Transverse colon (tissue), 4 donors: ENCODE measurements at regions not wholly inside any gene's neighbourhood (a gene's known extent, or its start where the extent isn't known, plus 50 kb on each side); places are given as distances from the start of the nearest gene placed in this dataset.

Experiments
- EP300 ChIP-seq: sonication (generic); formaldehyde crosslinking; IDR thresholded peaks from one replicate; pipeline ENCODE4 v1.6.1; 2017; ENCODE audit warnings: antibody characterized with exemption, low read depth
- POLR2A ChIP-seq: fragments of 450-650 bp; IDR thresholded peaks from one replicate; pipeline ENCODE4 v1.6.1; 2016; ENCODE audit warnings: antibody characterized with exemption, mild to moderate bottlenecking, moderate library complexity
- POLR2AphosphoS5 ChIP-seq, 3 donors: sonication (generic); formaldehyde crosslinking; IDR thresholded peaks; one replicate each; pipeline ENCODE4 v1.6.1; 2016; ENCODE audit warnings: antibody characterized with exemption in 3 of 3
- TF ChIP-seq, protein P1 (sequence below), 5 experiments: fragments of 200-600 bp in 3 of 5; fragments of 450-650 bp in 2 of 5; sonication (generic) in 3 of 5; IDR thresholded peaks; 1 replicate in 2 of 5; 2 replicates in 3 of 5; pipeline ENCODE4 v1.5.1; 2016 to 2017; ENCODE audit warnings: antibody characterized with exemption in 5 of 5, inconsistent platforms in 3 of 5, mild to moderate bottlenecking in 2 of 5, moderate library complexity in 1 of 5

DNA sequence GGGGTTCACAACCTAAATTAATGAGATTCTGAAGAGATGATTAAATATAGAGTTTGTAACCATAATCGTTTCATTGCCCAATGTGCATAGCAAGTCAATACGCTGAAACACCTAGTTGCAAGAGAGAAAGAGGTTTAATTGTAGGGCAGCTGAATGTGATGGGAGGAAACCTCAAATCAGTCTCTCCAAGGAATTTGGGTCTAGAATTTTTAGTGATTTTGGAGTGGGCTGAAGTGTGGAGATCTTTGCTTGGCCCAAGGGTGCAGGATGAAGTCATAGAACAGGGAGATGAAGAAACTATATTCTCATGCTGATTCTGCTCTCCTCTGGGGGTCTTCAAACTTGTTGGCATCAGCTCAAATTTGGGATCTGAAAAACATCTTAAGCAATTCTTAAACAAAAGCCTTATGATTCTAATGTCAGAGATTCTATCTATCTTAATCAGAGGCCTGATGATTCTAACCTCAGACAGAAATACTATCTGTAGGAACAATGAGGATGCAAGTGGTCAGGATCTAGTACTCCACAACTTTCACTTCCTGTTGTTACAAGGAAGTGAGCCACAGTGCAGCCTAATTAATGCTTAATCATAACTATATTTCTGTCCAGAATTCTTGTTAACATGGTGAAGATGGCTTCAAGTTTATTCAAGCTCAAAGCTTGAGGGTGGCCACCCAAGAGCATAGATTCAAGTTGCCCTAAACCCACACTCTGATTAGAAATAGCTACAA lies 80.2 kb upstream of the FUT8 start:
- TF ChIP-seq, protein P1, sequence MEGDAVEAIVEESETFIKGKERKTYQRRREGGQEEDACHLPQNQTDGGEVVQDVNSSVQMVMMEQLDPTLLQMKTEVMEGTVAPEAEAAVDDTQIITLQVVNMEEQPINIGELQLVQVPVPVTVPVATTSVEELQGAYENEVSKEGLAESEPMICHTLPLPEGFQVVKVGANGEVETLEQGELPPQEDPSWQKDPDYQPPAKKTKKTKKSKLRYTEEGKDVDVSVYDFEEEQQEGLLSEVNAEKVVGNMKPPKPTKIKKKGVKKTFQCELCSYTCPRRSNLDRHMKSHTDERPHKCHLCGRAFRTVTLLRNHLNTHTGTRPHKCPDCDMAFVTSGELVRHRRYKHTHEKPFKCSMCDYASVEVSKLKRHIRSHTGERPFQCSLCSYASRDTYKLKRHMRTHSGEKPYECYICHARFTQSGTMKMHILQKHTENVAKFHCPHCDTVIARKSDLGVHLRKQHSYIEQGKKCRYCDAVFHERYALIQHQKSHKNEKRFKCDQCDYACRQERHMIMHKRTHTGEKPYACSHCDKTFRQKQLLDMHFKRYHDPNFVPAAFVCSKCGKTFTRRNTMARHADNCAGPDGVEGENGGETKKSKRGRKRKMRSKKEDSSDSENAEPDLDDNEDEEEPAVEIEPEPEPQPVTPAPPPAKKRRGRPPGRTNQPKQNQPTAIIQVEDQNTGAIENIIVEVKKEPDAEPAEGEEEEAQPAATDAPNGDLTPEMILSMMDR (IDR thresholded peaks at IDR 0.05) = no peak
- TF ChIP-seq POLR2A = no peak
- TF ChIP-seq POLR2AphosphoS5 (IDR thresholded peaks at IDR 0.05) = no peak
- no peak for TF ChIP-seq EP300
